Upper lobe of left lung (tissue), 4 donors: ENCODE measurements at regions not wholly inside any gene's neighbourhood (a gene's known extent, or its start where the extent isn't known, plus 50 kb on each side); places are given as distances from the start of the nearest gene placed in this dataset.

Experiments
- CTCF ChIP-seq, 6 experiments: fragments of 450-650 bp in 4 of 6; fragments of 200-600 bp in 2 of 6; sonication (generic) in 2 of 6; IDR thresholded peaks; one replicate each; pipeline ENCODE4 v1.5.1; 2016 to 2019; ENCODE audit warnings: antibody characterized with exemption in 6 of 6
- EP300 ChIP-seq, 4 donors: sonication (generic); formaldehyde crosslinking; IDR thresholded peaks; one replicate each; pipeline ENCODE4 v1.5.1; 2017; ENCODE audit warnings: antibody characterized with exemption in 4 of 4, control low read depth in 2 of 4
- POLR2A ChIP-seq, 4 donors: fragments of 450-650 bp; IDR thresholded peaks; one replicate each; pipeline ENCODE4 v1.5.1; 2016 to 2017; ENCODE audit warnings: antibody characterized with exemption in 4 of 4, mild to moderate bottlenecking in 2 of 4

DNA sequence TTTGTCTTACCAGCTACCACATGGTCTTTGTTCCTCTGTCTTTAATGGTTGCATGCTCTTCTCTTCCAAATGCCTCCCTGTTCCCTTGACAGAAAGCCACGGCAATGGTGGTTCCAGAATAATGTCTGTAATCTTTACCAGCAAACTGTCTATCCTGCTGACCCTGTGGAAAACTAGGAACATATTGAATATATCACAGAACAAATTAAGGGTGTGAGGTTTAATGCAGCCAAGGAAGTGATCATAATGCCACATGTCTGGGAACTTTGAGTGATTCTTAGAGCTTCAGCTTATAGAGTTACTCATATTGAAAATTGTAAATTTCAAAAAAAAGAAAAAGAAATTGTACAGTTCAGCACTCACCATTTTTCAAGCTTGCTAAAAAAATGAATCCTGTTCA is 282.9 kb upstream of the RARB start:
- TF ChIP-seq EP300 (IDR thresholded peaks at IDR 0.05) (no peak), CTCF (IDR thresholded peaks at IDR 0.05) (no peak), POLR2A (IDR thresholded peaks at IDR 0.05) (no peak)
